Type B pancreatic cell (in vitro differentiated cells): ENCODE measurements at regions not wholly inside any gene's neighbourhood (a gene's known extent, or its start where the extent isn't known, plus 50 kb on each side); places are given as distances from the start of the nearest gene placed in this dataset.

Experiments
- DNase-seq: peaks from one replicate; pipeline ENCODE4 v3.0.0; 2021; ENCODE audit warnings: mixed read lengths; ENCODE audit not compliant: unreplicated experiment; ENCODE audit errors: extremely low spot score
- H3K27ac Mint-ChIP-seq: 2 replicates; pipeline ENCODE4 v1.8.0; 2021; ENCODE audit warnings: mild to moderate bottlenecking, mixed read lengths
- H3K27me3 Mint-ChIP-seq: 2 replicates; pipeline ENCODE4 v1.8.0; 2021; ENCODE audit warnings: mixed read lengths
- H3K36me3 Mint-ChIP-seq: 2 replicates; pipeline ENCODE4 v1.8.0; 2021; ENCODE audit warnings: mixed read lengths
- H3K4me1 Mint-ChIP-seq: one replicate; pipeline ENCODE4 v1.8.0; 2021; ENCODE audit warnings: mixed read lengths; ENCODE audit not compliant: unreplicated experiment
- H3K4me3 Mint-ChIP-seq: 2 replicates; pipeline ENCODE4 v1.8.0; 2021; ENCODE audit warnings: mild to moderate bottlenecking, mixed read lengths
- H3K9me3 Mint-ChIP-seq: 2 replicates; pipeline ENCODE4 v1.8.0; 2021; ENCODE audit warnings: mixed read lengths
- CTCF ChIP-seq: fragments of 200-600 bp; sonication (generic); conservative IDR thresholded peaks from 2 replicates; pipeline ENCODE4 v1.5.0; 2021; ENCODE audit warnings: antibody characterized with exemption, mild to moderate bottlenecking

- H3K9me3 Mint-ChIP-seq: no peaks in the 10 kb centered on the region
- no peak overlapping the region for H3K27ac Mint-ChIP-seq
- DNase-seq: no peak
- H3K4me1 Mint-ChIP-seq: no peaks in the 10 kb centered on the region
- H3K36me3 Mint-ChIP-seq: no peaks in the 10 kb centered on the region
- no peak for TF ChIP-seq CTCF
- H3K4me3 Mint-ChIP-seq: no peak overlapping the region
- H3K27me3 Mint-ChIP-seq: no peaks in the 10 kb centered on the region
Observed at GRCh38 chr2:175490360-175490791, 308.9 kb upstream of the ATP5MC3 start.

- H3K4me3 Mint-ChIP-seq: no peak overlapping the region
- DNase-seq: no peak
- no peak for TF ChIP-seq CTCF
- peaks cover 3% of the 10 kb centered on the region for H3K27me3 Mint-ChIP-seq
- H3K4me1 Mint-ChIP-seq: no peaks in the 10 kb centered on the region
- no peaks in the 10 kb centered on the region for H3K9me3 Mint-ChIP-seq
- no peak overlapping the region for H3K27ac Mint-ChIP-seq
- no peaks in the 10 kb centered on the region for H3K36me3 Mint-ChIP-seq
Observed at GRCh38 chr2:175478096-175478768, 296.7 kb upstream of the ATP5MC3 start.

GRCh38 chr2:175476948-175477347 is 295.4 kb upstream of the ATP5MC3 start:
- H3K9me3 Mint-ChIP-seq: no peaks in the 10 kb centered on the region
- H3K4me1 Mint-ChIP-seq: no peaks in the 10 kb centered on the region
- peaks cover 3% of the 10 kb centered on the region for H3K27me3 Mint-ChIP-seq
- no peak for TF ChIP-seq CTCF
- no peak overlapping the region for H3K27ac Mint-ChIP-seq
- H3K36me3 Mint-ChIP-seq: no peaks in the 10 kb centered on the region
- no peak overlapping the region for H3K4me3 Mint-ChIP-seq
- no peak for DNase-seq

- H3K4me1 Mint-ChIP-seq: no peaks in the 10 kb centered on the region
- H3K27me3 Mint-ChIP-seq: peaks cover 3% of the 10 kb centered on the region
- no peaks in the 10 kb centered on the region for H3K9me3 Mint-ChIP-seq
- no peak for TF ChIP-seq CTCF
- DNase-seq: no peak
- H3K27ac Mint-ChIP-seq: no peak overlapping the region
- no peak overlapping the region for H3K4me3 Mint-ChIP-seq
- no peaks in the 10 kb centered on the region for H3K36me3 Mint-ChIP-seq
Observed at GRCh38 chr2:175476374-175476773, 294.9 kb upstream of the ATP5MC3 start.

GRCh38 chr2:175475130-175475529 is 293.6 kb upstream of the ATP5MC3 start:
- Mint-ChIP-seq H3K9me3 (no peaks in the 10 kb centered on the region), H3K27ac (no peak overlapping the region), H3K36me3 (no peaks in the 10 kb centered on the region), H3K4me1 (no peaks in the 10 kb centered on the region), H3K27me3 (peaks cover 3% of the 10 kb centered on the region), H3K4me3 (no peak overlapping the region)
- DNase-seq: no peak
- TF ChIP-seq CTCF: no peak
